ENCODE measurements at regions not wholly inside any gene's neighbourhood (a gene's known extent, or its start where the extent isn't known, plus 50 kb on each side); places are given as distances from the start of the nearest gene placed in this dataset.
A peak's percentile ranks its signal among the peaks of the same experiment; 100 is the strongest.

GRCh38 chr7:22002726-22003125 lies 57.0 kb upstream of the CDCA7L start:
- peak; percentile 37 for DNase-seq (ENCODE audit: low spot score)

- DNase-seq (ENCODE audit: low spot score): peak; percentile 85
Measured at GRCh38 chr7:22001345-22002004, 55.8 kb upstream of the CDCA7L start.

- no peak for DNase-seq (ENCODE audit: low spot score)
Measured at GRCh38 chr7:21999896-22000295, 54.2 kb upstream of the CDCA7L start.

GRCh38 chr7:21996641-21997040 lies 50.9 kb upstream of the CDCA7L start:
- no peak for DNase-seq (ENCODE audit: low spot score)
